ENCODE measurements at regions not wholly inside any gene's neighbourhood (a gene's known extent, or its start where the extent isn't known, plus 50 kb on each side); places are given as distances from the start of the nearest gene placed in this dataset.

DNA sequence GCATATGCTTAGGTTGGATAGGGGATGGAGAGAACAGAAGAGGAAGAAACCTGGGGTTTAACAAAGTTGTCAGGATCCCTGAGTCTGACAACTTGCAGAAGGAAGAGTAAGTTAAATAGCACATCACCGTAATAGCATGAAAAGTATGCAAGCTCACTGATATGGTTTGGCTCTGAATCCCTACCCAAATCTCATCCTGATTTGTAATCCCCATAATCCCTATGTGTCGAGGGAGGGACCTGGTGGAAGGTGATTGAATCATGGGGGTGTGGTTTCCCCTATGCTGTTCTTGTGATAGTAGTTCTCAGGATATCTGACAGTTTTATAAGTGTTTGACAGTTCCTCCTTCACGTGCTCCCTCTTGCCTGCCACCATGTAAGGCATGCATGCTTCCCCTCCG is 193.3 kb downstream of the PSAT1 start (continued):
- no peak for TF ChIP-seq GTF2F1 (IDR thresholded peaks at IDR 0.05; ENCODE audit: borderline replicate concordance, low read depth, low read length)
- no peak for TF ChIP-seq JUN (IDR thresholded peaks at IDR 0.05; ENCODE audit: low read depth, low read length)
- TF ChIP-seq ZNF274 (IDR thresholded peaks at IDR 0.05; ENCODE audit: borderline replicate concordance, extremely low read depth, low read length), result no peak
